ENCODE measurements at regions not wholly inside any gene's neighbourhood (a gene's known extent, or its start where the extent isn't known, plus 50 kb on each side); places are given as distances from the start of the nearest gene placed in this dataset.
A peak's percentile ranks its signal among the peaks of the same experiment; 100 is the strongest.

GRCh38 chr11:45043755-45044475, 93.2 kb upstream of the TP53I11 start:
- ChIA-PET CTCF (no interaction called here), POLR2A (no interaction called here)
- Mint-ChIP-seq H3K27ac (no peak overlapping the region), H3K4me3 (no peak overlapping the region), H3K27me3 (peaks cover 6% of the 10 kb centered on the region), H3K36me3 (ENCODE audit: low read depth) (no peaks in the 10 kb centered on the region), H3K9me3 (no peaks in the 10 kb centered on the region), H3K4me1 (peaks cover 7% of the 10 kb centered on the region)
- no peak for DNase-seq

GRCh38 chr11:45045683-45046471, 95.2 kb upstream of the TP53I11 start:
- Mint-ChIP-seq H3K27ac (no peak overlapping the region), H3K4me3 (no peak overlapping the region), H3K9me3 (no peaks in the 10 kb centered on the region), H3K4me1 (peaks cover 7% of the 10 kb centered on the region), H3K27me3 (peaks cover 4% of the 10 kb centered on the region), H3K36me3 (ENCODE audit: low read depth) (no peaks in the 10 kb centered on the region)
- ChIA-PET POLR2A (no interaction called here), CTCF (no interaction called here)
- DNase-seq, result peak; percentile 17

GRCh38 chr11:45048313-45048841, 97.7 kb upstream of the TP53I11 start:
- H3K4me1 Mint-ChIP-seq, result peaks cover 7% of the 10 kb centered on the region
- no peaks in the 10 kb centered on the region for H3K9me3 Mint-ChIP-seq
- CTCF ChIA-PET, result no interaction called here
- H3K27me3 Mint-ChIP-seq, result peaks cover 6% of the 10 kb centered on the region
- H3K36me3 Mint-ChIP-seq (ENCODE audit: low read depth), result no peaks in the 10 kb centered on the region
- no peak overlapping the region for H3K27ac Mint-ChIP-seq
- POLR2A ChIA-PET, result no interaction called here
- no peak overlapping the region for H3K4me3 Mint-ChIP-seq
- DNase-seq, result no peak

- Mint-ChIP-seq H3K36me3 (ENCODE audit: low read depth) (no peaks in the 10 kb centered on the region), H3K9me3 (no peaks in the 10 kb centered on the region), H3K27me3 (peaks cover 6% of the 10 kb centered on the region), H3K4me3 (no peak overlapping the region), H3K27ac (no peak overlapping the region), H3K4me1 (peaks cover 7% of the 10 kb centered on the region)
- ChIA-PET POLR2A (no interaction called here), CTCF (no interaction called here)
- no peak for DNase-seq
Observed at GRCh38 chr11:45048870-45049691, 97.4 kb upstream of the PRDM11 start.

- ChIA-PET CTCF (interaction anchor here (0.5 to 1.2 kb wide), 2 partner anchors 12 to 123 kb away, joined by 3 read pairs; no protein-coding TSS in a partner anchor), POLR2A (no interaction called here)
- peaks cover 2% of the 10 kb centered on the region for H3K27me3 Mint-ChIP-seq
- no peak overlapping the region for H3K27ac Mint-ChIP-seq
- H3K36me3 Mint-ChIP-seq (ENCODE audit: low read depth), result no peaks in the 10 kb centered on the region
- no peak overlapping the region for H3K4me3 Mint-ChIP-seq
- no peak for DNase-seq
- no peaks in the 10 kb centered on the region for H3K9me3 Mint-ChIP-seq
- peaks cover 7% of the 10 kb centered on the region for H3K4me1 Mint-ChIP-seq
Observed at GRCh38 chr11:45050111-45050510, 96.3 kb upstream of the PRDM11 start.

- no peak overlapping the region for H3K4me3 Mint-ChIP-seq
- DNase-seq, result no peak
- no peaks in the 10 kb centered on the region for H3K4me1 Mint-ChIP-seq
- peaks cover 2% of the 10 kb centered on the region for H3K27me3 Mint-ChIP-seq
- ChIA-PET POLR2A (no interaction called here), CTCF (no interaction called here)
- no peaks in the 10 kb centered on the region for H3K36me3 Mint-ChIP-seq (ENCODE audit: low read depth)
- H3K27ac Mint-ChIP-seq, result no peak overlapping the region
- no peaks in the 10 kb centered on the region for H3K9me3 Mint-ChIP-seq
Observed at GRCh38 chr11:45051621-45052020, 94.8 kb upstream of the PRDM11 start.

- no peaks in the 10 kb centered on the region for H3K36me3 Mint-ChIP-seq (ENCODE audit: low read depth)
- H3K27ac Mint-ChIP-seq, result no peak overlapping the region
- H3K4me1 Mint-ChIP-seq, result no peaks in the 10 kb centered on the region
- ChIA-PET POLR2A (no interaction called here), CTCF (no interaction called here)
- H3K27me3 Mint-ChIP-seq, result peaks cover 2% of the 10 kb centered on the region
- H3K9me3 Mint-ChIP-seq, result no peaks in the 10 kb centered on the region
- no peak for DNase-seq
- no peak overlapping the region for H3K4me3 Mint-ChIP-seq
Observed at GRCh38 chr11:45052361-45052760, 94.1 kb upstream of the PRDM11 start.

GRCh38 chr11:45053736-45054446, 92.5 kb upstream of the PRDM11 start:
- no peaks in the 10 kb centered on the region for H3K36me3 Mint-ChIP-seq (ENCODE audit: low read depth)
- H3K4me1 Mint-ChIP-seq, result no peaks in the 10 kb centered on the region
- ChIA-PET CTCF (interaction anchor here (1.4 kb wide), 1 partner anchor 51 kb away, joined by 3 read pairs; no protein-coding TSS in a partner anchor), POLR2A (no interaction called here)
- H3K27ac Mint-ChIP-seq, result no peak overlapping the region
- H3K9me3 Mint-ChIP-seq, result no peaks in the 10 kb centered on the region
- peaks cover 2% of the 10 kb centered on the region for H3K27me3 Mint-ChIP-seq
- no peak for DNase-seq
- H3K4me3 Mint-ChIP-seq, result no peak overlapping the region

- no peaks in the 10 kb centered on the region for H3K36me3 Mint-ChIP-seq (ENCODE audit: low read depth)
- POLR2A ChIA-PET, result no interaction called here
Observed at GRCh38 chr11:45054956-45055355, 91.5 kb upstream of the PRDM11 start.

GRCh38 chr11:45056529-45056928, 89.9 kb upstream of the PRDM11 start:
- Mint-ChIP-seq H3K36me3 (ENCODE audit: low read depth) (no peaks in the 10 kb centered on the region), H3K27me3 (no peaks in the 10 kb centered on the region), H3K4me1 (no peaks in the 10 kb centered on the region), H3K27ac (no peak overlapping the region), H3K9me3 (no peaks in the 10 kb centered on the region), H3K4me3 (no peak overlapping the region)
- ChIA-PET POLR2A (no interaction called here), CTCF (no interaction called here)
- no peak for DNase-seq

More at GRCh38 chr11:45054956-45055355, 91.5 kb upstream of the PRDM11 start:
- no peak for DNase-seq
- no peak overlapping the region for H3K27ac Mint-ChIP-seq
- no peaks in the 10 kb centered on the region for H3K9me3 Mint-ChIP-seq
- CTCF ChIA-PET, result interaction anchor here (1.4 kb wide), 1 partner anchor 50 kb away, joined by 3 read pairs; no protein-coding TSS in a partner anchor
- H3K4me1 Mint-ChIP-seq, result no peaks in the 10 kb centered on the region
- H3K27me3 Mint-ChIP-seq, result peaks cover 2% of the 10 kb centered on the region
- H3K4me3 Mint-ChIP-seq, result no peak overlapping the region

GRCh38 chr11:45057938-45058646, 88.3 kb upstream of the PRDM11 start:
- Mint-ChIP-seq H3K27me3 (no peaks in the 10 kb centered on the region), H3K36me3 (ENCODE audit: low read depth) (no peaks in the 10 kb centered on the region), H3K4me1 (no peaks in the 10 kb centered on the region), H3K4me3 (no peak overlapping the region), H3K9me3 (no peaks in the 10 kb centered on the region), H3K27ac (no peak overlapping the region)
- ChIA-PET POLR2A (no interaction called here), CTCF (interaction anchor here (0.9 kb wide), 1 partner anchor 52 kb away, joined by 3 read pairs; no protein-coding TSS in a partner anchor)
- DNase-seq, result no peak

GRCh38 chr11:45058647-45058950, 87.8 kb upstream of the PRDM11 start:
- CTCF ChIA-PET, result interaction anchor here (0.9 kb wide), 1 partner anchor 52 kb away, joined by 3 read pairs; no protein-coding TSS in a partner anchor
- POLR2A ChIA-PET, result no interaction called here
- H3K36me3 Mint-ChIP-seq (ENCODE audit: low read depth), result no peaks in the 10 kb centered on the region
- no peaks in the 10 kb centered on the region for H3K4me1 Mint-ChIP-seq
- no peak overlapping the region for H3K27ac Mint-ChIP-seq
- H3K9me3 Mint-ChIP-seq, result no peaks in the 10 kb centered on the region
- no peaks in the 10 kb centered on the region for H3K27me3 Mint-ChIP-seq
- no peak for DNase-seq
- no peak overlapping the region for H3K4me3 Mint-ChIP-seq
